ENCODE measurements at regions not wholly inside any gene's neighbourhood (a gene's known extent, or its start where the extent isn't known, plus 50 kb on each side); places are given as distances from the start of the nearest gene placed in this dataset.
A peak's percentile ranks its signal among the peaks of the same experiment; 100 is the strongest.

- in situ Hi-C loops (cut with HindIII; ENCODE audit: low sequenced_read_pairs) = no loop called here
- DNase-seq (ENCODE audit: low read depth, low spot score) = no peak
- TF ChIP-seq, protein P1, sequence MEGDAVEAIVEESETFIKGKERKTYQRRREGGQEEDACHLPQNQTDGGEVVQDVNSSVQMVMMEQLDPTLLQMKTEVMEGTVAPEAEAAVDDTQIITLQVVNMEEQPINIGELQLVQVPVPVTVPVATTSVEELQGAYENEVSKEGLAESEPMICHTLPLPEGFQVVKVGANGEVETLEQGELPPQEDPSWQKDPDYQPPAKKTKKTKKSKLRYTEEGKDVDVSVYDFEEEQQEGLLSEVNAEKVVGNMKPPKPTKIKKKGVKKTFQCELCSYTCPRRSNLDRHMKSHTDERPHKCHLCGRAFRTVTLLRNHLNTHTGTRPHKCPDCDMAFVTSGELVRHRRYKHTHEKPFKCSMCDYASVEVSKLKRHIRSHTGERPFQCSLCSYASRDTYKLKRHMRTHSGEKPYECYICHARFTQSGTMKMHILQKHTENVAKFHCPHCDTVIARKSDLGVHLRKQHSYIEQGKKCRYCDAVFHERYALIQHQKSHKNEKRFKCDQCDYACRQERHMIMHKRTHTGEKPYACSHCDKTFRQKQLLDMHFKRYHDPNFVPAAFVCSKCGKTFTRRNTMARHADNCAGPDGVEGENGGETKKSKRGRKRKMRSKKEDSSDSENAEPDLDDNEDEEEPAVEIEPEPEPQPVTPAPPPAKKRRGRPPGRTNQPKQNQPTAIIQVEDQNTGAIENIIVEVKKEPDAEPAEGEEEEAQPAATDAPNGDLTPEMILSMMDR (IDR thresholded peaks at IDR 0.05; ENCODE audit: low read depth, low read length) = no peak
Measured at GRCh38 chr4:133823177-133823576, 378.4 kb downstream of the PABPC4L start.

GRCh38 chr4:133812954-133813353, 388.6 kb downstream of the PABPC4L start:
- no peak for DNase-seq (ENCODE audit: low read depth, low spot score)
- TF ChIP-seq, protein P1 (IDR thresholded peaks at IDR 0.05; ENCODE audit: low read depth, low read length) = no peak
- in situ Hi-C loops (cut with HindIII; ENCODE audit: low sequenced_read_pairs) = no loop called here
- H3K4me3 ChIP-seq (ENCODE audit: low read depth, low read length) = no peak overlapping the region

More at GRCh38 chr4:133823177-133823576, 378.4 kb downstream of the PABPC4L start:
- H3K4me3 ChIP-seq (ENCODE audit: low read depth, low read length) = no peak overlapping the region

DNA sequence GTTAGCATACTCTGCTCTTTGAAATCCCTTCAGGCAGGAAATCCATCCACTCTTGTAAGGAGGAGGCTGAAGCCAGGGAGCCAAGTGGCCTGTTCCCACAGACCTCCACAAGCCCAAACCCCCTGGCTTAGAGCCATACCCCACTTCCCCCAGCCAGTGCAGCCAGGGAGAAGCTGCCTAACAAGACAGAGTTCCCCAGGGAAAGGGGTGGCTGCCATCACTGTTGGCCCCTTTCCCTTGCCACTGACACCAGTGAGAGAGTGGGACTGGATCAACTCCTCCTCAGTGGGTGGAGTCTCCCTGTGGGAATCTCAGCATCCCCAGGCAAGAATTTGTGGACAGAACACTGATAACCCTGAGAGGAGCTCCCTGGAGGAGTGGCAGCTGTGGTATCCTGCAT, 389.4 kb downstream of the PABPC4L start:
- DNase-seq (ENCODE audit: low read depth, low spot score) = no peak
- H3K4me3 ChIP-seq (ENCODE audit: low read depth, low read length) = no peak overlapping the region
- in situ Hi-C loops (cut with HindIII; ENCODE audit: low sequenced_read_pairs) = no loop called here
- TF ChIP-seq, protein P1 (IDR thresholded peaks at IDR 0.05; ENCODE audit: low read depth, low read length) = no peak

DNA sequence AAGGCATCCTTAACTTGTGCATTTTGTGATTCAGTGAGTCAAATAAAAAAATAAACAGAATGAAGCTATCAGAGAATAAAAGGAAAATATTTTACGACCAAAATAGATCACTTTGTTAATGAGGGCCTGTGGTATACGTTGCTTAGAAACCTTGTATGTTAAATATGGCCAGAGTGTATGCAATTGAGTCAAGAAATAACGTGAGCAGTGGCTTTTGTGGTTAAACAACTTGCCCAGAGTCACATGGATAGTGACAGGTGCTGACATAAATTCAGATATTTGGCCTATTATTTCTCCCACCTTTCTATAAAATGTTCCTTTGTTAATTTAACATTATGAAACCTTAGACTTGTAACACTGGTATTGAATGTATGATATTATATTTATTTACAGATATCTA, 393.4 kb downstream of the PABPC4L start:
- TF ChIP-seq, protein P1 (IDR thresholded peaks at IDR 0.05; ENCODE audit: low read depth, low read length) = no peak
- DNase-seq (ENCODE audit: low read depth, low spot score) = peak; percentile 39
- in situ Hi-C loops (cut with HindIII; ENCODE audit: low sequenced_read_pairs) = no loop called here
- H3K4me3 ChIP-seq (ENCODE audit: low read depth, low read length) = no peak overlapping the region

DNA sequence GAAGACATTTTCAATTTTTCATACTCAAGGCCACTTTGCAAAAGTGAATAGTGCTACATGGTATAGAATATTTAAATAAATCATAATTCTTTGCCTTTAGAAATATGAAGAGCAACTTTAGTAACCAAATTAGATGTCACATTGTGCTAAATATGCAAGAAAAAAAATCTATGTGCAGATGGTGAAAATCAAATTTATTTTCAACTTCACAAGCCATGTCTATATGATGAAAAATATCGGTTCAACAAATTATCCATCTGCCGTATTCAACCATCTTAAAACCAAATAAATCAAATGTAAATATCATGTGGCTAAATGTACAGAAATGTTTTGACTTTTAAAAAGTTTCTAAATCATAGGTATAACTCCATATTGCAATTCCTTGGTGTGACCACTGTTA, 398.2 kb downstream of the PABPC4L start:
- TF ChIP-seq, protein P1 (IDR thresholded peaks at IDR 0.05; ENCODE audit: low read depth, low read length) = no peak
- no peak overlapping the region for H3K4me3 ChIP-seq (ENCODE audit: low read depth, low read length)
- in situ Hi-C loops (cut with HindIII; ENCODE audit: low sequenced_read_pairs) = no loop called here
- DNase-seq (ENCODE audit: low read depth, low spot score) = no peak

- H3K4me3 ChIP-seq (ENCODE audit: low read depth, low read length) = no peak overlapping the region
- TF ChIP-seq, protein P1 (IDR thresholded peaks at IDR 0.05; ENCODE audit: low read depth, low read length) = no peak
- DNase-seq (ENCODE audit: low read depth, low spot score) = peak; percentile 48
- in situ Hi-C loops (cut with HindIII; ENCODE audit: low sequenced_read_pairs) = no loop called here
Measured at GRCh38 chr4:133802359-133803140, 399.0 kb downstream of the PABPC4L start.

All from astrocyte of the spinal cord (primary cell).